PC-3 (cell line): ENCODE measurements at regions not wholly inside any gene's neighbourhood (a gene's known extent, or its start where the extent isn't known, plus 50 kb on each side); places are given as distances from the start of the nearest gene placed in this dataset.

Experiments
- EZH2 ChIP-seq: fragments of 300-600 bp; sonication (generic); IDR thresholded peaks from one replicate; pipeline ENCODE4 v1.6.1; 2017; ENCODE audit warnings: antibody characterized with exemption, mild to moderate bottlenecking, low read length; ENCODE audit not compliant: unreplicated experiment
- EZH2phosphoT487 ChIP-seq: fragments of 300-600 bp; sonication (generic); IDR thresholded peaks from 2 replicates; pipeline ENCODE4 v1.6.1; 2018; ENCODE audit warnings: mild to moderate bottlenecking, antibody characterized with exemption, low read length, borderline replicate concordance
- TF ChIP-seq, protein P1 (sequence below): fragments of 300-600 bp; sonication (generic); conservative IDR thresholded peaks from 2 replicates; pipeline ENCODE4 v1.5.1; 2017; ENCODE audit warnings: antibody characterized with exemption, low read depth, mild to moderate bottlenecking, low read length

DNA sequence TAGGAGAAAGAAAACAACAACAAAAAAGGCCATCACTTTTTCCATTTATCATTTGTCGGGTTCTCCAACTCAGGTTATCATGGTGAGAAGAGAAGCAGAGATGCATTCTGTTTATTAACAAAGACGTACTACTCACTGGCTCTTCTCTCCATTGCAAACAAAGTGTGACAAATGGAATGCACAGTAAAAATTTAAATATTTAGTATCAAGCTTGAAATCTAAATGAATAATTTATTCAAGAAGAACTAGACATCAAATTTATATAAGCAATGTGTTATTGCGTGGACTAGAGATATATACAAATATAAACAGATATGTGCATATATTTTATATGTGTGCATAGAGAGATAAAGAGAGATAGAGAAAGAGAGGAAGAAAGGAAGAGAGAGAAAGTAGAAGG, 236.5 kb downstream of the DSEL start:
- TF ChIP-seq, protein P1, sequence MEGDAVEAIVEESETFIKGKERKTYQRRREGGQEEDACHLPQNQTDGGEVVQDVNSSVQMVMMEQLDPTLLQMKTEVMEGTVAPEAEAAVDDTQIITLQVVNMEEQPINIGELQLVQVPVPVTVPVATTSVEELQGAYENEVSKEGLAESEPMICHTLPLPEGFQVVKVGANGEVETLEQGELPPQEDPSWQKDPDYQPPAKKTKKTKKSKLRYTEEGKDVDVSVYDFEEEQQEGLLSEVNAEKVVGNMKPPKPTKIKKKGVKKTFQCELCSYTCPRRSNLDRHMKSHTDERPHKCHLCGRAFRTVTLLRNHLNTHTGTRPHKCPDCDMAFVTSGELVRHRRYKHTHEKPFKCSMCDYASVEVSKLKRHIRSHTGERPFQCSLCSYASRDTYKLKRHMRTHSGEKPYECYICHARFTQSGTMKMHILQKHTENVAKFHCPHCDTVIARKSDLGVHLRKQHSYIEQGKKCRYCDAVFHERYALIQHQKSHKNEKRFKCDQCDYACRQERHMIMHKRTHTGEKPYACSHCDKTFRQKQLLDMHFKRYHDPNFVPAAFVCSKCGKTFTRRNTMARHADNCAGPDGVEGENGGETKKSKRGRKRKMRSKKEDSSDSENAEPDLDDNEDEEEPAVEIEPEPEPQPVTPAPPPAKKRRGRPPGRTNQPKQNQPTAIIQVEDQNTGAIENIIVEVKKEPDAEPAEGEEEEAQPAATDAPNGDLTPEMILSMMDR, result no peak
- TF ChIP-seq EZH2, result no peak
- no peak for TF ChIP-seq EZH2phosphoT487
